Esophagus muscularis mucosa (tissue), 3 donors: ENCODE measurements at regions not wholly inside any gene's neighbourhood (a gene's known extent, or its start where the extent isn't known, plus 50 kb on each side); places are given as distances from the start of the nearest gene placed in this dataset.

Source experiments
- CTCF ChIP-seq, 3 experiments: fragments of 200-600 bp in 2 of 3; fragments of 450-650 bp in 1 of 3; sonication (generic) in 2 of 3; IDR thresholded peaks; one replicate each; pipeline ENCODE4 v1.5.1; 2017 to 2019; ENCODE audit warnings: antibody characterized with exemption in 3 of 3, mild to moderate bottlenecking in 2 of 3, moderate library complexity in 1 of 3
- POLR2A ChIP-seq: fragments of 450-650 bp; IDR thresholded peaks from one replicate; pipeline ENCODE4 v1.6.1; 2017; ENCODE audit warnings: antibody characterized with exemption, moderate library complexity, mild to moderate bottlenecking, low read depth
- POLR2AphosphoS5 ChIP-seq, 2 donors: sonication (generic); formaldehyde crosslinking; IDR thresholded peaks; one replicate each; pipeline ENCODE4 v1.6.1; 2017; ENCODE audit warnings: antibody characterized with exemption in 2 of 2

DNA sequence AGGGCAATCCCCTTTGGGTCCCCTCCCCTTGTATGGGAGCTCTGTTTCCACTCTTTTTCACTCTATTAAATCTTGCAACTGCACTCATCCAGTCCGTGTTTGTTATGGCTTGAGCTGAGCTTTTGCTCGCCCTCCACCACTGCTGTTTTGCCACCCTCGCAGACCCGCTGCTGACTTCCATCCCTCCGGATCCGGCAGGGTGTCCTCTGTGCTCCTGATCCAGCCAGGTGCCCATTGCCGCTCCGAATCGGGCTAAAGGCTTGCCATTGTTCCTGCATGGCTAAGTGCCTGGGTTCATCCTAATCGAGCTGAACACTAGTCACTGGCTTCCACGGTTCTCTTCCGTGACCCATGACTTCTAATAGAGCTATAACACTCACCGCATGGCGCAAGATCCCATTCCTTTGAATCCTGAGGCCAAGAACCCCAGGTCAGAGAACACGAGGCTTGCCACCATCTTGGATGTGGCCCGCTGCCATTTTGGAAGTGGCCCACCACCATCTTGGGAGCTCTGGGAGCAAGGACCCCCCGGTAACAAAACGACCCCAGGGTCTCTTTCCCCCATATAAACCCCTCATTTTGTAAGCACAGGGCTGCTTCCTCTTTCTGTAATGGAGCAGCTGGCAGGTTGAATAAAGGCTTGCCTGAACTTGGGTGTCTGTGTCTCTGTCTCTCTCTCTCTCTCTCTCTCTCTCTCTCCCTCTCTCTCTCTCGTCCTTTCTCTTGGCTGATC is 1166.2 kb downstream of the TAF11L14 start:
- TF ChIP-seq CTCF (IDR thresholded peaks at IDR 0.05) (no peak), POLR2A (no peak), POLR2AphosphoS5 (IDR thresholded peaks at IDR 0.05) (no peak)
